WI38 (cell line): ENCODE measurements at regions not wholly inside any gene's neighbourhood (a gene's known extent, or its start where the extent isn't known, plus 50 kb on each side); places are given as distances from the start of the nearest gene placed in this dataset.

Experiments
- H3K4me3 ChIP-seq: 2 replicates; pipeline ENCODE4 v1.5.1; 2011; ENCODE audit warnings: low read depth, mild to moderate bottlenecking, control low read depth, low read length
- TF ChIP-seq, protein P1 (sequence below): IDR thresholded peaks from 2 replicates; pipeline ENCODE4 v1.5.1; 2012; ENCODE audit warnings: low read depth, mild to moderate bottlenecking, control low read depth, low read length

DNA sequence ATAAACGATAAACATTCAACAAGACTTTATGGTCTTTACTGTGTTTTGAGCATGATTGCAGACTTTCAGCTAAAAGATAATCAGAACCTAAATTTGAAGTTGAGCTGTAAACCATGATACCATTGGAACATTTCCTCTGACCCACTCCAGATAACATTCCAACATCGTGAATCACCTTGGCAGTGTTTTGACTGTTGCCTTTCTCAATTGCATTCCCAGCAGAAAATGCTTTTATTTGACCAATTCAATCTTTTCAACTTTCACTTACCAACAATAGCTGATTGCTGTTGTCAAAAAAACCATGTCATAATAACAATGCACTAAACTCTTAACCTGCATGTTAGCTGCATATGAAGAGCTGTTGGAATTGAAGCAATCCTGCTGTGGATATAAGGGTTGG is 165.5 kb downstream of the MDFIC start:
- TF ChIP-seq, protein P1, sequence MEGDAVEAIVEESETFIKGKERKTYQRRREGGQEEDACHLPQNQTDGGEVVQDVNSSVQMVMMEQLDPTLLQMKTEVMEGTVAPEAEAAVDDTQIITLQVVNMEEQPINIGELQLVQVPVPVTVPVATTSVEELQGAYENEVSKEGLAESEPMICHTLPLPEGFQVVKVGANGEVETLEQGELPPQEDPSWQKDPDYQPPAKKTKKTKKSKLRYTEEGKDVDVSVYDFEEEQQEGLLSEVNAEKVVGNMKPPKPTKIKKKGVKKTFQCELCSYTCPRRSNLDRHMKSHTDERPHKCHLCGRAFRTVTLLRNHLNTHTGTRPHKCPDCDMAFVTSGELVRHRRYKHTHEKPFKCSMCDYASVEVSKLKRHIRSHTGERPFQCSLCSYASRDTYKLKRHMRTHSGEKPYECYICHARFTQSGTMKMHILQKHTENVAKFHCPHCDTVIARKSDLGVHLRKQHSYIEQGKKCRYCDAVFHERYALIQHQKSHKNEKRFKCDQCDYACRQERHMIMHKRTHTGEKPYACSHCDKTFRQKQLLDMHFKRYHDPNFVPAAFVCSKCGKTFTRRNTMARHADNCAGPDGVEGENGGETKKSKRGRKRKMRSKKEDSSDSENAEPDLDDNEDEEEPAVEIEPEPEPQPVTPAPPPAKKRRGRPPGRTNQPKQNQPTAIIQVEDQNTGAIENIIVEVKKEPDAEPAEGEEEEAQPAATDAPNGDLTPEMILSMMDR, result no peak
- H3K4me3 ChIP-seq, result no peak overlapping the region

DNA sequence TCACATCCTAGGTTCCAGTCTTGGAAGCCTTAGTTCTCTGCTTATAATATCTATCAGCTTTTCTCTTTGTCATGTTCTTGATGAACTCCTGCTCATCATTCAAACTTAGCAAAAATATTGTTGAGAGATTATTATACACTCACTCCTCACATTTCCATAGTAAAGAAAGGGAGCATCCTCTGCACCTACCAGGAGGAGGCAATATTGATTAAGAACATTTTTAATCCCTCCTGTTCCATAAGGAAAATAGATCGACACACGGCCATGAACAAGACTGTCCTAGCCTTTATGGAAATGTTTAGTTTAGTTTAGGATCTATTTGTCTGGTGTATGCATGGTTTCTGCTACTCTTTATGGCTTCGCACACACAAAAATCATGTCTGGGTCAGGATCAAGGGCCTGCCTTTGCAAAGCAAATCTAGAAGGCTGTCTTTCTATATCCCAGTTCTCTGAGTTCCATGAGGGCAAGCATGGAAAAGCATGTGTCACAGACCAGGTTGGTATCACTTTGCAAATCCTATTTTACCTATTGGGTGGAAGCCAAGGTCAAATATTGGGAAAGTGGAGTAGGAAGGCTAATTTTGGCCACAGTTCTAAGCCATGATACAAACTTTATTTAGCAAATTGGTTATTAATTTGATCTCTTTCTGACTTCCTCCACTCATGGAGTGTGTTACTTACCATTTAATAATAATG is 164.4 kb downstream of the MDFIC start:
- TF ChIP-seq, protein P1, result no peak
- no peak overlapping the region for H3K4me3 ChIP-seq

DNA sequence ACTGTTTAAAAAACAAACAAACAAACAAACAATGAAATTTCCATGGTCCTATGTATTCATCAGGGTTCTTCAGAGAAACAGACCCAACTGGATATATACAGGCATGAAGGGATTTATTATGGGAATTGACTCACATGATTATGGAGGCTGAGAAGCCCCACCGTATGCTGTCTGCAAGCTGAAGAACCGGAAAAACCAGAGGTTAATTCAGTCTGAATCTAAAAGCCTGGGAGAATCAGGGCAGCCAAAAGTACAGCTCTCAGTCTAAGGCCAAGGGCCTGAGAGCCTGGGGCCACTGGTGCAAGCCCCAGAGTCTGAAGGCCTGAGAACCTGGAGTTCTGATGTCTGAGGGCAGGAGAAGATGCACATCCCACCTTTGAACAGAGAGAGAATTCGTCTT is 163.5 kb downstream of the MDFIC start:
- H3K4me3 ChIP-seq, result no peak overlapping the region
- TF ChIP-seq, protein P1, result no peak

DNA sequence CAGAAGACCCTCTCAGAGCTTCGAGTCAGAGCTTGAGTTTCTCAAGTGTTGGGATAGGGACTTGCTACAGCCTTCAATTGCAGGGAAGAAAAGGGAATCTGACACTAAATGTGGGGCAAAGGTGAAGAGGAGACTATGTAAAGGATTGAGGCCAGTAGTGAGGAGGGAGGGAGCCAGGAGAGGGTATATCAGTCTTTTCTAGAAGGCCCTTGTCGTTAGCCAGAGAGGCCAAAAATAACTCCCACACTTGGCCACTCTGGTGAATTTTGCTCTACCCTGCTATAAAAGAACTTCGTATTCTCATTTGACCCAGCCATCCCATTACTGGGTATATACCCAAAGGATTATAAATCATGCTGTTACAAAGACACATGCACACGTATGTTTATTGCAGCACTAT is 162.0 kb downstream of the MDFIC start:
- TF ChIP-seq, protein P1, result no peak
- no peak overlapping the region for H3K4me3 ChIP-seq

DNA sequence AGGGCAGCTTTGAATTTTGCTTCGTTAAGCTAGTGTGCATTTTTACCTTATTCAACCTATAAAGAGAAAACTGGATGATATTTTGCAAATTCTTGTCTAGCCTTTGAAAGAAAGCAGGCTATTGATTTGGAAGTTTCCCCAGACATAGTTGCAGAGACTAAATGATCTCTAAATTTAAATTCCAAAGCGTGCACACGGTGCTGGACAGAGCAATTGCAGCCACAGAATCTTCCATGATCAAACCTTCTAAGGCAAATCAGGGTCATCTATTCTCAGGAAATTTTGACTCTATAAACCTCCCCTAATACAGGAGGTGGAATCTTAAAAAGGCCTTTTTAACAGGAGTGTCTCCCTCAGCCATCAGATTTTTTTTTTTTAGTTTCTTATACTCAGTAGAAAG is 159.9 kb downstream of the MDFIC start:
- H3K4me3 ChIP-seq, result no peak overlapping the region
- TF ChIP-seq, protein P1, result no peak

DNA sequence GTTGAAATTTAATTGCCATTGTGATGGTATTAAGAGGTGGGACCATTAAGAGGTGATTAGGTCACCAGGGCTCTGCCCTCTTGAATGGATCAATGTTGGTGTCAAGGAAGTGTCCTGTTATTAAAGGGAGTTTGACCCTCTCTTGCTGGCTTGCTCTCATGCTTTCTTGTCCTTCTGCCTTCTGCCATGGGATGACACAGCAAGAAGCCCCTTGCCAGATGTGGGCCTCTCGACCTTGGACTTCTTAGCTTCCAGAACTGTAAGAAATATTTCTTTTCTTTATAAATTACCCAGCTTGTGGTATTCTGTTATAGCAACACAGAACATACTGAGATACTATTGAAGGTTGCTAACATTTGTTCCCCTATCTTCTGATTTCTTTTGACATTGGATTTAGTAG is 157.0 kb downstream of the MDFIC start:
- H3K4me3 ChIP-seq, result no peak overlapping the region
- TF ChIP-seq, protein P1, result no peak

DNA sequence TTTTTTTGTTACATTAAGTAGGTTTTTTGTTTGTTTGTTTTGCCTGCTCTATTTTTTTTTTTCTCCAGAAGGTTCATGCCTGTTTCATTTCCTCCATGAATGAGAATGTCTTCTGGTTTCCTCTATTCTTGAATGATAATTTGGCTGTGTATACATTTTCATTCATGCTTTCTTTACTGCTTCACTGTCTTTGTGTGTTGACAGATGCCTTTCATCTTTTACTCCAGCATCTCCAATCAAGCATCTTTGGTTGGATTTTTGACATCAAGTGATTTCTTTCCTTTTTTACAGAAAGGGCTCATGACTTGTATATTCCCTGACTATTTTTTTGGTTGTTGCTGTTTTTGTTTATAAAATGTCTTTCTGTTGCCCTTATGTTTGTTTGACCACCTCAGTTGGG is 156.5 kb downstream of the MDFIC start:
- H3K4me3 ChIP-seq, result no peak overlapping the region
- TF ChIP-seq, protein P1, result no peak
